GM18519 (cell line): ENCODE measurements at regions not wholly inside any gene's neighbourhood (a gene's known extent, or its start where the extent isn't known, plus 50 kb on each side); places are given as distances from the start of the nearest gene placed in this dataset.
"Not testable (repeated sequence)": the region's sequence is repeated elsewhere in the genome, so short reads cannot be mapped to it uniquely, and the experiment has no call there.

Experiments used
- ATAC-seq: cut with Tn5 transposase; IDR thresholded peaks from one replicate; pipeline ENCODE4 v1.9.1; 2021; ENCODE audit warnings: mild to moderate bottlenecking, moderate library complexity; ENCODE audit not compliant: unreplicated experiment, low FRiP score

DNA sequence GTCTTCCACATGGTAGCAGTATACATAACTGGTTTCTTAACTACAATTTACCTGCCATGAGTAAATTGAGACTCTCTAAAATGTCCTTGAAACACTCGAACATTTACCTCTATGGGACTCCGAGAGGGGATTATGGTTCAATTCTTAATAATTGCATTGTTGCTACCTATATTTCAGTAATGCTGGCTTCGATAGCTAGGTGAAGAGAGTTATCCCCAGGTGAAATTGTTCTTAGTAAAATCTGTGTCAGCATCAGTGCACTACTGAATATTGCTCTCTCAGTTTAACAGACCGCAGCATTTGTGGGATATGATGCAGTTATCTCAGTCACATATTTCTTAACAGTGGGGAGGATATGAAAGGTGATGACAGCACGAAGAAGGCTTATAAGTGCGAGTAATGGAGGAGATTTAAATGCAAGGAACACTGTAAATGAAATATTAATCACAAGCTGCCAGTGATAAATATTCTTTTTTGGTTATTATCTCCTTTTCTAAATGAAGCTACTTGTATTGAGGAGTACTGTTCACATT, 801.9 kb downstream of the BRINP3 start:
- no peak for ATAC-seq

DNA sequence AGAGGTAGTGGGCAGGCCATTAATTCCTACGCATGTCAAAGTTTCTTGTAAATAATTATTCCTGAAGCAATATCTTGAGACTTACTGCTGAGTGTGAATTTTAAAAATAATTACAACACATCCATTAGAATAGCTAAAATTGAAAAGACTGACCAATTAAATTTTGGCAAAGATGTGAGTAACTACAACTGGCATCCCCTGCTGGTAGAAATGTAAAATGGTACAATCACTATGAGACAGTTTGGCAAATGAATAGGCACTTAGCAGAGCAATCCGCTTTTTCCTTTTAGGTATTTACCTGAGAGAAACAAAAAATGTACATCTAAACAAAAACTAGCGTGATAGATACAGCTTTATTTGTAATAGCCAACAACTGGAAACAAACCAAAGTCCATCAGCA, 798.9 kb downstream of the BRINP3 start:
- no peak for ATAC-seq

DNA sequence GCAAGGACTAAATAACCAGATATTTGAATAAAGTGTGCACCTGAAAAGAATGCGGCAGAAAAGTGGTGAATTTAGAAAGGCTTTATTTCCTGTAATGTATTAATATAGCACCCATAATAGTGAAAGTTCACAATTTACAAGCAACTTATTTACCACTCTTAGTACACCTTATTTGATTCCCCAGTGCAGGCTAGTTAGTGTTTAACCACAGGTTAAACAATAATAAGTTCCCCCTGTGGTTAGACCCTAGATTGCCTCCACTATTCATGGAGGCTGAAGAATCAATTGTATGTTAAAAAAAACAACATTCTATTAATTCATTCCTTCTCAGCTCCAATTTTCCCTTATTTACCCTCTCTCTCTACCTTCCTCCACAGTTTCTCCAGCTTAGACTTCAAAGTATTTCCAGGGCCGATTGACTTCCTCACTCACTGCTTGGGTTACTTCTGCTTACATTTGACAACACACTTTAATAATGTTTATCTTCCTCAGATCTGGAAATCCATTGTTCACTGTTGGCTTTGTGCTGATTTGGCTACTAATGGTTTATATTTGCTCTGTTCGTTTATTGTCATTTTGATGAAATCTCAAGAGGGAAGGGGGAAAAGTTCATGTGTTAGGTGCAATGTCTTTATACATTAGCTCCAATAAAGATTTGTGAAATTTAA, 796.3 kb downstream of the BRINP3 start:
- ATAC-seq, result no peak

DNA sequence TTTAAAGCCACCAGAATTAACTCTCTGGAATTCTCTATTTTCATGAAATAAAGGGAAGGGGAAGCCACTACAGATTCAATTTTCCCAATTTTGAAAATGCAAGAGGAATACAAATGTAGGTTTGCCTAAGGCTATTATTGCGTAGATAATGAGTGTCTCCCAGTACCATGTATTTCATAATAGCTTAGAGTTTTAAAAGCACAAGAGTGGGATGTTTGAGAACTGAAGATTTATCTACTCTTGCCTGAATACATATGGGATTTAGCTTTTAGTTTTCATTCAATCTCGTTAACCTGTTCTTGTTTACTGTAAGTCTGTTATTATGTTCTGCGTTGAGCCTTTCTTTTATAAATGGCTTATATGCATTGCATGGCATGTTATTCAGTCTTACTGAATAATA, 795.1 kb downstream of the BRINP3 start:
- no peak for ATAC-seq

DNA sequence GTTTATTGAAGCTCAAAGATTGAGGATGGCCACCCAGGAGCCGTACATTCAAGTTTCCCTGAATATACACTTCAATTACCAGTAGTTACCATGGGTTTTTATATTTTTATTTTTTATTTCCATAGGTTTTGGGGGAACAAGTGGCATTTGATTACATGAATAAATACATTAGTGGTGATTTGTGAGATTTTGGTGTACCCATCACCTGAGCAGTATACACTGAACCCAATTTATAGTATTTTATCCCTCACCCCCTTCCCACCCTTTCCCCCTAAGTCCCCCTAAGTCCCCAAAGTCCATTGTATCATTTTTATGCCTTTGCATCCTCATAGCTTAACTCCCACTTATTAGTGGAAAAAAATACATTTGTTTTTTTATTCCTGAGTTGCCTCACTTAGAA, 791.4 kb downstream of the BRINP3 start:
- ATAC-seq, result no peak

DNA sequence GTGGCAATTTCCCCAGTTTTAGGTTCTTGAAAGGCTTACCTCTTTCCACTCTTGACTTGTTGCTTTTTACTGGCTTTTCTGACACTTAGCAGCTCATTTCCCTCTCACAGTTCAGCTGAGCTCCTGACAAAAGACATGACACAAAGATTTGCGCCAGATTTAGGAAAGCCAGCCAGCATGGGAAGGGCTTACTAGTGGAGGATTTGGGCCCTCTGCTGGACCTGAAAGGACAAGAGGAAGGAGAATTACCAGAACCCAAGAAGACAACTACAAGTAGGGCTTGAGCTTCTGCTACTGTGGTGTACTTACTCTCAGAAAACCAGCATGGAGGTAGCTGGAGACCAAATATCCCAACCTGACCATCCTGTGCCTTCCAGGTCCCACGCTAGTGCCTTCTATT, 784.5 kb downstream of the BRINP3 start:
- no peak for ATAC-seq

DNA sequence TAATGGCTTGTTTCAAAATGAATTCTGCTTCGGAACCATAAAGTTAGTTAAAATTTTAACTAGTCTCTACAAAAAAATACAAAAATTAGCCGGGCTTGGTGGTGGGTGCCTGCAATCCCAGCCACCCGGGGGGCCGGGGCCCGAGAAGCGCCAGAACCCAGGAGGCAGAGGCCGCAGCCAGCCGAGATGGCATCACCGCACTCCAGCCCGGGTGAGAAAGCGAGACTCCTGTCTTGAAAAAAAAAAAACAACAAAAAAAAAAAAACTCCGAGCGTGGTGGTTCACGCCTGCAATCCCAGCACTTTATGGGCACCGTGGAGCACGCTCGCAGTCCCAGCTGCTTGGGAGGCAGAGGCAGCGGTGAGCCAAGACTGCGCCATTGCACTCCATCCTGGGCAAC, 781.4 kb downstream of the BRINP3 start:
- ATAC-seq, result no peak

DNA sequence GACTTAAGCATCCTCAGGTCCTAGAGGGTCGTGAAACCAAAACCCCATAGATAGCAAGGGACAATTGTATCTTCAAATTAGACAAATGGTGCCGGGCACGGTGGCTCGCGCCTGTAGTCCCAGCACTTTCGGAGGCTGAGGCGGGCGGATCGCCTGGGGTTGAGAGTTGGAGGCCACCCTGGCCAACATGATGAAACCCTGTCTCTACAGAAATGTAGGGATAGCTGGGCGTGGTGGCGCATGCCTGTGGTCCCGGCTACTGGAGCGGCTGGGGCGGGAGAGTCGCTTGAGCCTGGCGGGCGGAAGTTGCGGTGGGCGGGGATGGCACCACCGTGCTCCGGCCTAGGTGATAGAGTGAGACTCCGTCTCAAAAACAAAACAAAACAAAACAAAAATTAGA, 780.6 kb downstream of the BRINP3 start:
- no peak for ATAC-seq

DNA sequence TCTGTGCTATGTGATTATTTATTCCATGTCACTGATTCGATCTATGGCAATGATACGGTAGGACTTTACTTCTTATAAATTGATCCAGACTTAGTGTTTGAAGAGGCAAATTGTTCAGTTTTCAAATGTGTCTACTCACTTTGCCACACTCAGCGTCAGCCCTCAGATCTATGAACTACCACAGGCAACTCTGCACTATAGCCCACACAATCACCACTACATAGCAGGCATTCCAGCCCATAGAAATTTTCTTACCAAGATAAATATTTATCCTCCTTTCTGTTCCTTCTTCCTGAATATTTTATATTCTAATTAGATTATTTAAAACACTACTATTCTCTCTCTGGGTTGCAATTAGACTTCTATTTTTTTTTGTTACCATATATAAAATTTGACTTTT, 776.1 kb downstream of the BRINP3 start:
- ATAC-seq, result no peak

DNA sequence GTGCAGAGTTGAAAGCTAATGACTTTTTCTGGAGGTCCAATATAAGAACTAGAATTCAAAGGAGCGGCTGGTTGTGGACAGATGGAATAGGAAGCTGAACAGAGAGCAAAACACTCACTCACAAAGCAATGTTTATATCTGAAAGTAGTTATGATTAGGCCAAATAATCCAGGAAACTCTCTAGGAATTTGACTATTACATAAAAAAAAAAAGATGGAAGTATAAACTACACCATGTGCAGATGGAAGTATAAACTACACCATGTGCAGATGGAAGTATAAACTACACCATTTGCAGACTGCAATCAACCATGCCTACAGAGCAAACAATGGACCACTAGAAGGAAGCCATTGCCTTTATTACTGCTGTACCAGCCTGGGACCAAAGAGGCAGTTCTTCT, 771.1 kb downstream of the BRINP3 start:
- no peak for ATAC-seq

DNA sequence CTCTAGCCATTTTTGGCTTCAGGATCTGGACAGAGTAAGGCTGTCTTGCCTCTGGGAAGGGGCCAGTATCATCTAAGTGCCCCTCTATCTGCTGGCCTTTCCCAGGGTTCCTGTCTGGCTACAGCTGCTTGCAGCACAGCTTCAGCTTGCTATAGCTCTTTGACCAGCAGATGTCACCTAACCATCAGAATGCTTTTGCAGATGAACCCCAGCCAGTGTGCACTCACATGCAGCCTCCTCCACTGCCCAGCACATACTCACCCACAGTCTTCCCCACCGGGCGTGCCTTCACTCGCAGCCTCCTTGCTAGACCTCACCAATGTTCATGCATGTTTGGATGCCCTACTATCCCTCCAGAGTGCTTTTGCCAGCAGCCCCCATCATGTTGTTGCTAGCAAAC, 769.0 kb downstream of the BRINP3 start:
- ATAC-seq, result no peak

DNA sequence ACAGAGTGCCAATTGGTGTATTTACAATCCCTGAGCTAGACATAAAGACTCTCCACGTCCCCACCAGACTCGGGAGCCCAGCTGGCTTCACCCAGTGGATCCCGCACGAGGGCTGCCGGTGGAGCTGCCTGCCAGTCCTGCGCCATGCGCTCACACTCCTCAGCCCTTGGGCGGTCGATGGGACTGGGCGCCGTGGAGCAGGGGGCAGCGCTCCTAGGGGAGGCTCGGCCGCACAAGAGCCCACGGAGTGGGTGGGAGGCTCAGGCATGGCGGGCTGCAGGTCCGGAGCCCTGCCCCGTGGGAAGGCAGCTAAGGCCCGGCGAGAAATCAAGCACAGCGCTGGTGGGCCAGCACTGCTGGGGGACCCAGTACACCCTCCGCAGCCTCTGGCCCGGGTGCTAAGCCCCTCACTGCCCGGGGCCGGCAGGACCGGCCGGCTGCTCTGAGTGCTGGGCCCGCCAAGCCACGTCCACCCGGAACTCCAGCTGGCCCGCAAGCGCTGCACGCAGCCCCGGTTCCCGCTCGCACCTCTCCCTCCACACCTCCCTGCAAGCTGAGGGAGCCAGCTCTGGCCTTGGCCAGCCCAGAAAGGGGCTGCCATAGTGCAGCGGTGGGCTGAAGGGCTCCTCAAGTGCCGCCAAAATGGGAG, 759.4 kb downstream of the BRINP3 start:
- ATAC-seq, result not testable (repeated sequence)

DNA sequence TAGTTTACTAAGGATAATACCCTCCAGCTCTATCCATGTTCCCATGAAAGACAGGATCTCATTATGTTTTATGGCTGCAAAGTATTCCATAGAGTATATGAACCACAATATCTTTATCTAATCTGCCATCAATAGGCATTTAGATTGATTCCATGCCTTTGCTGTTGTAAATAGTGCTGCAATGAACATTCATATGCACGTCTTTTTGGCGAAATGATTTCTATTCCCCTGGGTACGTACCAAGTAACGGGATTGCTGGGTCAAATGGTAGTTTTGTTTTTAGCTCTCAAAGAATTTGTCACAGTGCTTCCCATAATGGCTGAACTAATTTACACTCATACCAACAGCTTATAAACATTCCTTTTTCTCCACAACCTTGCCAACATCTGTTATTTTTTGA, 750.9 kb downstream of the BRINP3 start:
- no peak for ATAC-seq

DNA sequence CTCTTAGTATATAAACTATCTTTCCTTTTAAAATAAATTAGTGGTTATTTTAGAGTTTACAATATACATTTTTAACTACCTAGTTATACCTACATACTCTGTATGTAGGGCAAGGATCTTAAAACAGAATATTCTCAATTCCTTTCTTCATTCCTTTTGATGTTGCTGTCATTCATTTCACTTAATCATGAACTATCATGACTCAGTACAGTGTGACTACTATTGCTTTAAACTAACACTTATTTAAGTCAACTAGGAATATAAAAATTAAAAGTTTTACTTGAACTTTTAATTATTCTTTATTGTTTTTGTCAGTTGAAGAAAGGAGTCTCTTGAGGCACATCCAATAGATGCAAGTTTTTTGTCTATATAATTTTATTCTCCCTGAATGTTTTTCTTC, 726.4 kb downstream of the BRINP3 start:
- no peak for ATAC-seq

DNA sequence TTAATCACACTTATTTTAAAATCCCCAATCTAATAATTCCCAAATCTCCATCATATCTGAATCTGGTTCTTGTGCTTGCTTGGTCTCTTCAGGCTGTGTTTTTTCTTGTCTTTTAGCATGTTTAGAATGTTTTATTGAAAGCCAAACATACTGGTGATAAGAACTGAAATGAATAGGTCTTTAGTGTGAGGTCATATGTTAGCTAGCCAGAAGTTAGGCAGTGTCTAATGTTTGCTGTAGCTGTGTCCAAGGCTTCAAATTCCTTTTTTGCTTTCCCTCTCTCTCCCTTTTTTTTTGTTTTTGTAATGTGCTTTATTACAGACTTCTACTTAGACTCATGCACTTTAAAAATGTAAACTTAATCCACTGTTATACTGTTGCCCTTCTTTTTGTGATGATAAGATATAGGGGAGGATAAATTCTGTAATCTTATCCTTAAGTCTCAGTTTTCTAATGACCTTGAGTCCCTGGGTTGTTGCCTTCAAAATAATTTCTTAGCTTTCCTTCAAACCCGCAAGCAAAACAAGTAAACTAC, 725.1 kb downstream of the BRINP3 start:
- ATAC-seq, result no peak

DNA sequence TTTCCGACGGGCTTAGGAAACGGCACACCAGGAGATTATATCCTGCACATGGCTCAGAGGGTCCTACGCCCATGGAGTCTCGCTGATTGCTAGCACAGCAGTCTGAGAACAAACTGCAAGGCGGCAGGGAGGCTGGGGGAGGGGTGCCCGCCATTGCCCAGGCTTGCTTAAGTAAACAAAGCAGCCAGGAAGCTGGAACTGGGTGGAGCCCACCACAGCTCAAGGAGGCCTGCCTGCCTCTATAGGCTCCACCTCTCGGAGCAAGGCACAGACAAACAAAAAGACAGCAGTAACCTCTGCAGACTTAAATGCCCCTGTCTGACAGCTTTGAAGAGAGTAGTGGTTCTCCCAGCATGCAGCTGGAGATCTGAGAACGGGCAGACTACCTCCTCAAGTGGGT, 722.6 kb downstream of the BRINP3 start:
- ATAC-seq, result not testable (repeated sequence)

DNA sequence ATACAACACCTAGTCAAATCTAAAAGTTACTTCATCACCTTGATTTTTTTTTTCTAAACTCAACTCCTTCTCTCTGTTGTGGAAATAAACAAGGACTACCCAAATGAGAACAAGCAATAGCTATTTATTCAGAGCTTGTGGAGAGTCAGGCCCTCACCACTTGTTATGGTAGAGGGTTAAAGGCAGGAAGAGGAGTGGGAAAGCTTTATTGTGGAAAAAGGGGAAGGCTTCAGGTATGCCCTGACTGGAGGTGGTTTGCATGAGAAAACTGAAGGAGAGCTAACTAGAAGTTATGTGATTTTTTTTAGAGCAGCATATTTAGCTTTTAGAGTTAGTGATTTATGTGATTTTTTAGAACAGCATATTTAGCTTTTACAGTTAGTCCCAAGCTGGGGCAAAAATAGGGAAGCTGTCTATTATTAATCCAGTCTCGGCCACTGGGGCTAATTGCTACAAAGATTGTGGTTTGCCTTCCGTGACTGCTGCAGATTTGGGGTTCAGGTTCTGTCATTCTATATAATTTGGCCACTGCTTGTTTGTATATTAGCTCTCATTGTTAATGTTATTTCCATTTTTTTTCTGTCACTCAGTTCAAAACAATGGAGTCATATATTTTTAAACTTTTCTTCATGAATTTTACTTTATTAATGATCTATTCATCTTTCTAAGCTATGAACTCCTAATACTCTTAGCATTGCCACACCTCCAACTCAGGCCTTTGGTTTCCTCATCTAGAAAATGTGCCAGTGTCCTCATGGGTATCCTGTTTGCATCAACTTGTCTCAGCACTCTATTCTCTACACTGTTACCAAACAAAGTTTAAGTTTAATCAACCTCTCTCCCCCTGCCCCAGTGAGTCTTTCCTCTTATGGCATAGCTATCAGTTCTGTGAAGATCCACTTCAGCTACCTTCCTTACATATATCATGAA, 713.0 kb downstream of the BRINP3 start:
- no peak for ATAC-seq

DNA sequence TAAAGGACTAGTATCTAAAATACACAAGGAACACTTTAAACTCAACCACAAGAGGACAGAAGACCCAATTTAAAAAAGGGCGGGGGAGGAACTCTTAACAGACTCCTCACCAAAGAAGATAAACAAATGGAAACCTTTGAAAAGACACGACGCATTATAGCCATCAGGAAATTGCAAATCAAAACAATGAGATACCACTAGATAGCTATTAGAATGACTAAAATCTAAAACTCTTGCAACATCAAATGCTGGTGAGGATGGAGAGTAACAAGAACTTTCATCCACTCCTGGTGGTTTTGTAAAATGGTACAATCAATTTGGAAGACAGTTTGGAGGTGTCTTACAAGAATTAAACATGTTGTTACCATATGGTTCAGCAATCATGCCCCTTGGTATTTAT, 708.2 kb downstream of the BRINP3 start:
- no peak for ATAC-seq

DNA sequence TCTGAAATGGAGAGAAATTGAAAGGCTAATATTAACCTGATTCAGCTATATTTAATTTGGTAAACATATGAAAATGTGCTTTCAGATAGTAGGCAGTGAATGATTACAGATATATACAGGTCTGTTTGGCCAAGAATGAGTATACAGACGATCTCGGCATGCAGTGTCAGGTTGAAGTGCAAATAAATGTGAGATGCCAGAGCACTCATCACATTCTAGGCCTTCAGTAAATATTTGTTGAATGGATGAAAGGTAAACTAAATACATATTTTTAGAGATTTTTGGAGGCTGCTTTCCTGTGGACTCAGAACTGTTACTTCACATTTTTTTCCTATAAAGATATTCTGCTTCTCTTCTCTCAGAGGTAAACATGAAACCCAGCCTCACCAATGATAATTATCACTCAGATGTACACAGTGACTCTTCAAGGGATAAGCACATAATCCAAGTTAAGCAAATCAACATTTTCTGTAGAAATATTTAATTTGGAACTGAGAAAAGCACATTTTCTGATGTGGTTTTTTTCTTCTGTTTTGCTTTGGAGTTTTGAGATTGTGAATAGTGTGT, 702.9 kb downstream of the BRINP3 start:
- ATAC-seq, result no peak

DNA sequence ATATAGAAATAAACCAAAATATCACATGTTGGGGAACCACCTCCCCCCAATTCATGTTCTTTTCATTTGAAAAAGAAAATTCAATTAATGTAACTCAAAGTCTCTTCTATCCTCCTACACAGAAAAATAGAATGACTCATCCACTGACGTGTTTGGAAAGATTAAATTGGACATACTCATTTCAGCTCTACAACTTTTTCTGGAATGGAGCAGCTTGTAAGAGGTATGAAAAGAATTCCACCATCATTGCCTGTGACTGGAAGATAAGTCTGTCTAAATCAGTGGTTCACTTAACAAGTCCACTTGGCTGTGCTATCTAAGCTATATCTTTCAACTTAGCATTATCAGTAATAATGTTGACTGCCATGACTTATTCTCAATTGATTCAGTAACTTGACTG, 702.3 kb downstream of the BRINP3 start:
- ATAC-seq, result no peak

DNA sequence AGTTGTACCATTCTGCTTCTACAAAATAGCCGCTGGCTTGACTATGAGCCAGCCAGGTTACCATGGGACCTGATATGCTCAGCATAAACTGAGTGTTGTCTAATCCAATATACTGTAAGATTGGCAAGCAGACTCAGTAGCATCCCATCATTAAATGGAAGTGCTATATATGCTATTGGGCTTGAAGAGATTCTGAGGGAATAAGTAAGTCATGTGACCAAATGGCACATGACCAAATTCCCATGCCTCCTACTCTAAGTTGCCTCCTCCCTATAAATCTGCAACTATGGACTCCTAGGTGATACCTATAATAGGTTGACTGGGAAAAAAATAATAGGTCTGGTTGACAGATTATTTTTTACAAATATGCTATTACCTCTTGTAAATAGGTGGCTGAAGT, 698.6 kb downstream of the BRINP3 start:
- no peak for ATAC-seq
